ENCODE measurements at regions not wholly inside any gene's neighbourhood (a gene's known extent, or its start where the extent isn't known, plus 50 kb on each side); places are given as distances from the start of the nearest gene placed in this dataset.

GRCh38 chr3:963755-964154, 129.1 kb upstream of the CNTN6 start:
- no peak for TF ChIP-seq CTCF (IDR thresholded peaks at IDR 0.05; ENCODE audit: extremely low read depth, missing control alignments)
- no peak for DNase-seq (ENCODE audit: low spot score)

- no peak for DNase-seq (ENCODE audit: low spot score)
- no peak for TF ChIP-seq CTCF (IDR thresholded peaks at IDR 0.05; ENCODE audit: extremely low read depth, missing control alignments)
Measured at GRCh38 chr3:965826-966225, 127.0 kb upstream of the CNTN6 start.

- TF ChIP-seq CTCF (IDR thresholded peaks at IDR 0.05; ENCODE audit: extremely low read depth, missing control alignments) = no peak
- DNase-seq (ENCODE audit: low spot score) = no peak
Measured at GRCh38 chr3:966341-966740, 126.5 kb upstream of the CNTN6 start.

- no peak for TF ChIP-seq CTCF (IDR thresholded peaks at IDR 0.05; ENCODE audit: extremely low read depth, missing control alignments)
- DNase-seq (ENCODE audit: low spot score) = no peak
Measured at GRCh38 chr3:973340-973739, 119.5 kb upstream of the CNTN6 start.

GRCh38 chr3:976006-976405, 116.8 kb upstream of the CNTN6 start:
- DNase-seq (ENCODE audit: low spot score) = no peak
- no peak for TF ChIP-seq CTCF (IDR thresholded peaks at IDR 0.05; ENCODE audit: extremely low read depth, missing control alignments)

GRCh38 chr3:981156-981555, 111.7 kb upstream of the CNTN6 start:
- no peak for TF ChIP-seq CTCF (IDR thresholded peaks at IDR 0.05; ENCODE audit: extremely low read depth, missing control alignments)
- DNase-seq (ENCODE audit: low spot score) = no peak

GRCh38 chr3:988785-989184, 104.0 kb upstream of the CNTN6 start:
- TF ChIP-seq CTCF (IDR thresholded peaks at IDR 0.05; ENCODE audit: extremely low read depth, missing control alignments) = no peak

More at GRCh38 chr3:988785-989184, 104.0 kb upstream of the CNTN6 start:
- no peak for DNase-seq (ENCODE audit: low spot score)

Data from GM20000 (cell line).